WTC11 (cell line): ENCODE measurements at regions not wholly inside any gene's neighbourhood (a gene's known extent, or its start where the extent isn't known, plus 50 kb on each side); places are given as distances from the start of the nearest gene placed in this dataset.

Source experiments
- ATAC-seq: fragments of 200-7000 bp; cut with Tn5 transposase; 2 replicates; pipeline ENCODE4 v1.10.0; 2021; ENCODE audit warnings: mild to moderate bottlenecking, moderate library complexity
- CTCF ChIA-PET: fragments of 300-600 bp; sonication (Branson Sonifier 250); formaldehyde crosslinking; loops from one replicate; lab custom pipeline; 2021; ENCODE audit warnings: antibody characterized with exemption; lab: Charles Lee
- POLR2A ChIA-PET: fragments of 350-600 bp; sonication (Branson Sonifier 250); formaldehyde crosslinking; loops from one replicate; lab custom pipeline; 2021; ENCODE audit warnings: antibody characterized with exemption; lab: Charles Lee
- DNase-seq: peaks from one replicate; pipeline ENCODE4 v3.0.0; 2021; ENCODE audit warnings: low spot score
- H3K27ac Mint-ChIP-seq: 2 replicates; pipeline ENCODE4 v1.8.0; 2021; ENCODE audit warnings: mixed read lengths
- H3K27me3 Mint-ChIP-seq: 2 replicates; pipeline ENCODE4 v1.8.0; 2021; ENCODE audit warnings: low read depth, mild to moderate bottlenecking, moderate library complexity, mixed read lengths
- H3K36me3 Mint-ChIP-seq: 2 replicates; pipeline ENCODE4 v1.8.0; 2021; ENCODE audit warnings: mixed read lengths
- H3K4me1 Mint-ChIP-seq: 2 replicates; pipeline ENCODE4 v1.8.0; 2022; ENCODE audit warnings: mixed read lengths
- H3K4me3 Mint-ChIP-seq: 2 replicates; pipeline ENCODE4 v1.8.0; 2021; ENCODE audit warnings: mild to moderate bottlenecking, moderate library complexity, mixed read lengths
- H3K9me3 Mint-ChIP-seq: 2 replicates; pipeline ENCODE4 v1.8.0; 2021; ENCODE audit warnings: mixed read lengths
- CBFB ChIP-seq: sonication (generic); formaldehyde crosslinking; IDR thresholded peaks from 2 replicates; pipeline ENCODE4 v1.8.1; 2022; ENCODE audit warnings: mild to moderate bottlenecking, low read depth, missing genetic modification reagents
- ELF4 ChIP-seq: sonication (generic); formaldehyde crosslinking; IDR thresholded peaks from 2 replicates; pipeline ENCODE4 v1.8.1; 2022; ENCODE audit warnings: low read depth, mild to moderate bottlenecking, moderate library complexity, missing genetic modification reagents
- ESRRA ChIP-seq: sonication (generic); formaldehyde crosslinking; IDR thresholded peaks from 2 replicates; pipeline ENCODE4 v1.8.1; 2022; ENCODE audit warnings: mild to moderate bottlenecking, missing genetic modification reagents, borderline replicate concordance
- FOXJ3 ChIP-seq: sonication (generic); formaldehyde crosslinking; IDR thresholded peaks from 2 replicates; pipeline ENCODE4 v1.9.0; 2021; ENCODE audit warnings: missing genetic modification reagents, mild to moderate bottlenecking, borderline replicate concordance
- FOXK1 ChIP-seq: sonication (generic); formaldehyde crosslinking; IDR thresholded peaks from 2 replicates; pipeline ENCODE4 v1.8.0; 2022; ENCODE audit warnings: mild to moderate bottlenecking, moderate library complexity, missing genetic modification reagents
- KAT7 ChIP-seq: sonication (generic); formaldehyde crosslinking; IDR thresholded peaks from 2 replicates; pipeline ENCODE4 v1.8.1; 2023; ENCODE audit warnings: missing genetic modification reagents, mild to moderate bottlenecking, borderline replicate concordance
- NR1H2 ChIP-seq: sonication (generic); formaldehyde crosslinking; IDR thresholded peaks from 2 replicates; pipeline ENCODE4 v1.9.0; 2021; ENCODE audit warnings: mild to moderate bottlenecking, moderate library complexity, missing genetic modification reagents
- NR2C2 ChIP-seq: sonication (generic); formaldehyde crosslinking; IDR thresholded peaks from 2 replicates; pipeline ENCODE4 v1.8.0; 2022; ENCODE audit warnings: mild to moderate bottlenecking, missing genetic modification reagents
- NR3C1 ChIP-seq: sonication (generic); formaldehyde crosslinking; conservative IDR thresholded peaks from 2 replicates; pipeline ENCODE4 v1.8.1; 2023; ENCODE audit warnings: low read depth, mild to moderate bottlenecking, missing genetic modification reagents
- RELA ChIP-seq: sonication (generic); formaldehyde crosslinking; IDR thresholded peaks from 2 replicates; pipeline ENCODE4 v1.8.1; 2022; ENCODE audit warnings: missing genetic modification reagents, mild to moderate bottlenecking, borderline replicate concordance
- SMAD4 ChIP-seq: sonication (generic); formaldehyde crosslinking; IDR thresholded peaks from 2 replicates; pipeline ENCODE4 v1.8.0; 2022; ENCODE audit warnings: mild to moderate bottlenecking, missing genetic modification reagents
- SOX15 ChIP-seq: fragments of 250-450 bp; sonication (Bioruptor Pico); IDR thresholded peaks from 2 replicates; pipeline ENCODE4 v1.9.0; 2021; ENCODE audit warnings: mild to moderate bottlenecking
- SP1 ChIP-seq: sonication (generic); formaldehyde crosslinking; conservative IDR thresholded peaks from 2 replicates; pipeline ENCODE4 v1.8.1; 2022; ENCODE audit warnings: missing genetic modification reagents
- TEAD4 ChIP-seq: sonication (generic); formaldehyde crosslinking; IDR thresholded peaks from 2 replicates; pipeline ENCODE4 v1.8.0; 2022; ENCODE audit warnings: mild to moderate bottlenecking, missing genetic modification reagents
- ZNF219 ChIP-seq: sonication (generic); formaldehyde crosslinking; IDR thresholded peaks from 2 replicates; pipeline ENCODE4 v1.8.0; 2023; ENCODE audit warnings: missing genetic modification reagents, mild to moderate bottlenecking, borderline replicate concordance
- ZNF263 ChIP-seq: sonication (generic); formaldehyde crosslinking; IDR thresholded peaks from 2 replicates; pipeline ENCODE4 v1.8.1; 2022; ENCODE audit warnings: low read depth, mild to moderate bottlenecking, moderate library complexity, missing genetic modification reagents
- TF ChIP-seq, protein P1 (sequence below): sonication (generic); formaldehyde crosslinking; IDR thresholded peaks from 2 replicates; pipeline ENCODE4 v1.8.1; 2022; ENCODE audit warnings: mild to moderate bottlenecking, moderate library complexity, missing genetic modification reagents
- TF ChIP-seq, protein P2 (sequence below): fragments of 250-450 bp; sonication (Bioruptor Pico); IDR thresholded peaks from 2 replicates; pipeline ENCODE4 v1.9.0; 2021; ENCODE audit warnings: mild to moderate bottlenecking, borderline replicate concordance
- TF ChIP-seq, protein P3 (sequence below): sonication (generic); formaldehyde crosslinking; IDR thresholded peaks from 2 replicates; pipeline ENCODE4 v1.8.1; 2023; ENCODE audit warnings: mild to moderate bottlenecking, missing genetic modification reagents, moderate library complexity
- TF ChIP-seq, protein P4 (sequence below): sonication (generic); formaldehyde crosslinking; IDR thresholded peaks from 2 replicates; pipeline ENCODE4 v1.8.0; 2022; ENCODE audit warnings: mild to moderate bottlenecking, missing genetic modification reagents
- TF ChIP-seq, protein P5 (sequence below): sonication (generic); formaldehyde crosslinking; IDR thresholded peaks from 2 replicates; pipeline ENCODE4 v1.8.1; 2023; ENCODE audit warnings: mild to moderate bottlenecking, missing genetic modification reagents
- TF ChIP-seq, protein P6 (sequence below): fragments of 250-450 bp; sonication (Bioruptor Pico); IDR thresholded peaks from 2 replicates; pipeline ENCODE4 v1.9.0; 2021; ENCODE audit warnings: mild to moderate bottlenecking
- TF ChIP-seq, protein P7 (sequence below): sonication (generic); formaldehyde crosslinking; IDR thresholded peaks from 2 replicates; pipeline ENCODE4 v1.8.1; 2023; ENCODE audit warnings: mild to moderate bottlenecking, missing genetic modification reagents
- TF ChIP-seq, protein P8 (sequence below): sonication (generic); formaldehyde crosslinking; IDR thresholded peaks from 2 replicates; pipeline ENCODE4 v1.8.0; 2022; ENCODE audit warnings: mild to moderate bottlenecking, missing genetic modification reagents

DNA sequence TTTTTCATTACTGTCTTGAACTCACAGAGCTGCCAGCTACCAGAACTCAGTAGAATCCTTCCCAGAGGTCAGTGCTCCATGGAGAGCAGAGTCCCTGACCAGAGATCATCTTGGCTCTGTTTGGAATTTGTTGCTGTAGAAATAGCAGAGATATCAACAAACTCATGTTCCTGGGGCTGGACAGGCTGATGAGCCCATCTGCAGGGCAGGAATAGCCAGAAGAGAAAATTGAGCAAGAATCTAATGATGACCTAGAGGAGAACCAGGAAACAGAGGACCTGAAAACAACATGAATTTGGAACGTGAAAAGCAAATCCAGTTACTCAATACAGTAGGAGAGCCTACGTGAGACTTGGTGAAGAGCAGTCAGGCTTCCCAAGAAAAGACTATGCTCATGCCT, 437.8 kb downstream of the PLK2 start (continued):
- no peak for TF ChIP-seq TEAD4
- TF ChIP-seq, protein P1, sequence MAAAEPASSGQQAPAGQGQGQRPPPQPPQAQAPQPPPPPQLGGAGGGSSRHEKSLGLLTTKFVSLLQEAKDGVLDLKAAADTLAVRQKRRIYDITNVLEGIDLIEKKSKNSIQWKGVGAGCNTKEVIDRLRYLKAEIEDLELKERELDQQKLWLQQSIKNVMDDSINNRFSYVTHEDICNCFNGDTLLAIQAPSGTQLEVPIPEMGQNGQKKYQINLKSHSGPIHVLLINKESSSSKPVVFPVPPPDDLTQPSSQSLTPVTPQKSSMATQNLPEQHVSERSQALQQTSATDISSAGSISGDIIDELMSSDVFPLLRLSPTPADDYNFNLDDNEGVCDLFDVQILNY (CRISPR knock-in tag) = no peak
- TF ChIP-seq NR2C2 (CRISPR knock-in tag) = no peak
- TF ChIP-seq, protein P2, sequence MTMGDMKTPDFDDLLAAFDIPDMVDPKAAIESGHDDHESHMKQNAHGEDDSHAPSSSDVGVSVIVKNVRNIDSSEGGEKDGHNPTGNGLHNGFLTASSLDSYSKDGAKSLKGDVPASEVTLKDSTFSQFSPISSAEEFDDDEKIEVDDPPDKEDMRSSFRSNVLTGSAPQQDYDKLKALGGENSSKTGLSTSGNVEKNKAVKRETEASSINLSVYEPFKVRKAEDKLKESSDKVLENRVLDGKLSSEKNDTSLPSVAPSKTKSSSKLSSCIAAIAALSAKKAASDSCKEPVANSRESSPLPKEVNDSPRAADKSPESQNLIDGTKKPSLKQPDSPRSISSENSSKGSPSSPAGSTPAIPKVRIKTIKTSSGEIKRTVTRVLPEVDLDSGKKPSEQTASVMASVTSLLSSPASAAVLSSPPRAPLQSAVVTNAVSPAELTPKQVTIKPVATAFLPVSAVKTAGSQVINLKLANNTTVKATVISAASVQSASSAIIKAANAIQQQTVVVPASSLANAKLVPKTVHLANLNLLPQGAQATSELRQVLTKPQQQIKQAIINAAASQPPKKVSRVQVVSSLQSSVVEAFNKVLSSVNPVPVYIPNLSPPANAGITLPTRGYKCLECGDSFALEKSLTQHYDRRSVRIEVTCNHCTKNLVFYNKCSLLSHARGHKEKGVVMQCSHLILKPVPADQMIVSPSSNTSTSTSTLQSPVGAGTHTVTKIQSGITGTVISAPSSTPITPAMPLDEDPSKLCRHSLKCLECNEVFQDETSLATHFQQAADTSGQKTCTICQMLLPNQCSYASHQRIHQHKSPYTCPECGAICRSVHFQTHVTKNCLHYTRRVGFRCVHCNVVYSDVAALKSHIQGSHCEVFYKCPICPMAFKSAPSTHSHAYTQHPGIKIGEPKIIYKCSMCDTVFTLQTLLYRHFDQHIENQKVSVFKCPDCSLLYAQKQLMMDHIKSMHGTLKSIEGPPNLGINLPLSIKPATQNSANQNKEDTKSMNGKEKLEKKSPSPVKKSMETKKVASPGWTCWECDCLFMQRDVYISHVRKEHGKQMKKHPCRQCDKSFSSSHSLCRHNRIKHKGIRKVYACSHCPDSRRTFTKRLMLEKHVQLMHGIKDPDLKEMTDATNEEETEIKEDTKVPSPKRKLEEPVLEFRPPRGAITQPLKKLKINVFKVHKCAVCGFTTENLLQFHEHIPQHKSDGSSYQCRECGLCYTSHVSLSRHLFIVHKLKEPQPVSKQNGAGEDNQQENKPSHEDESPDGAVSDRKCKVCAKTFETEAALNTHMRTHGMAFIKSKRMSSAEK = no peak
- TF ChIP-seq, protein P3, sequence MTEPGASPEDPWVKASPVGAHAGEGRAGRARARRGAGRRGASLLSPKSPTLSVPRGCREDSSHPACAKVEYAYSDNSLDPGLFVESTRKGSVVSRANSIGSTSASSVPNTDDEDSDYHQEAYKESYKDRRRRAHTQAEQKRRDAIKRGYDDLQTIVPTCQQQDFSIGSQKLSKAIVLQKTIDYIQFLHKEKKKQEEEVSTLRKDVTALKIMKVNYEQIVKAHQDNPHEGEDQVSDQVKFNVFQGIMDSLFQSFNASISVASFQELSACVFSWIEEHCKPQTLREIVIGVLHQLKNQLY (CRISPR knock-in tag) = no peak
- TF ChIP-seq ZNF219 = no peak
- TF ChIP-seq, protein P4, sequence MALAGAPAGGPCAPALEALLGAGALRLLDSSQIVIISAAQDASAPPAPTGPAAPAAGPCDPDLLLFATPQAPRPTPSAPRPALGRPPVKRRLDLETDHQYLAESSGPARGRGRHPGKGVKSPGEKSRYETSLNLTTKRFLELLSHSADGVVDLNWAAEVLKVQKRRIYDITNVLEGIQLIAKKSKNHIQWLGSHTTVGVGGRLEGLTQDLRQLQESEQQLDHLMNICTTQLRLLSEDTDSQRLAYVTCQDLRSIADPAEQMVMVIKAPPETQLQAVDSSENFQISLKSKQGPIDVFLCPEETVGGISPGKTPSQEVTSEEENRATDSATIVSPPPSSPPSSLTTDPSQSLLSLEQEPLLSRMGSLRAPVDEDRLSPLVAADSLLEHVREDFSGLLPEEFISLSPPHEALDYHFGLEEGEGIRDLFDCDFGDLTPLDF = no peak
- no peak for TF ChIP-seq ESRRA (CRISPR knock-in tag)
- no peak for TF ChIP-seq SP1 (CRISPR knock-in tag)

DNA sequence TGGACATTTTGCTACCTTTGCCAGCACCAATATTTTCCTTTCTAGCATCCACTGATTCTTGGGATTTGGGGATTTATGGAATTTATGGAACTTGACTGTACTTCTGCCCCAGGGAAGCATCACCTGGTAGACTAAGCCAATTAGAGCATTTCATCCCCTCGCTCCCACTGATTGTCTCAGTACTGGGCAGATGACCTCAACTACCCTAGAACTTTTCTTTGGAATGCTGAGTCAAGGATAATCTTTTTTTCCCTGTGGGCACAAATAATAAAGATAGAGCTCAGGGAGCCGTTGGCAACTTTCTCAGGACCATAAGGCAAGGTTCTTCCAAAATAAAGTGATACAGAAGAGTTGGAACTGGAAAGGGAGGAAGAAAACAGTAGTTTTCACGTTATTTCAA, 438.4 kb downstream of the PLK2 start:
- Mint-ChIP-seq H3K27me3 (no peaks in the 10 kb centered on the region), H3K9me3 (no peaks in the 10 kb centered on the region), H3K4me3 (no peak overlapping the region), H3K36me3 (no peaks in the 10 kb centered on the region), H3K27ac (no peak overlapping the region), H3K4me1 (0 out of 2 replicates have a peak, but pooled peaks cover 1% of the 10 kb centered on the region)
- ChIA-PET CTCF (no interaction called here), POLR2A (no interaction called here)
- no peak for ATAC-seq
- TF ChIP-seq RELA (CRISPR knock-in tag) = no peak
- TF ChIP-seq, protein P5, sequence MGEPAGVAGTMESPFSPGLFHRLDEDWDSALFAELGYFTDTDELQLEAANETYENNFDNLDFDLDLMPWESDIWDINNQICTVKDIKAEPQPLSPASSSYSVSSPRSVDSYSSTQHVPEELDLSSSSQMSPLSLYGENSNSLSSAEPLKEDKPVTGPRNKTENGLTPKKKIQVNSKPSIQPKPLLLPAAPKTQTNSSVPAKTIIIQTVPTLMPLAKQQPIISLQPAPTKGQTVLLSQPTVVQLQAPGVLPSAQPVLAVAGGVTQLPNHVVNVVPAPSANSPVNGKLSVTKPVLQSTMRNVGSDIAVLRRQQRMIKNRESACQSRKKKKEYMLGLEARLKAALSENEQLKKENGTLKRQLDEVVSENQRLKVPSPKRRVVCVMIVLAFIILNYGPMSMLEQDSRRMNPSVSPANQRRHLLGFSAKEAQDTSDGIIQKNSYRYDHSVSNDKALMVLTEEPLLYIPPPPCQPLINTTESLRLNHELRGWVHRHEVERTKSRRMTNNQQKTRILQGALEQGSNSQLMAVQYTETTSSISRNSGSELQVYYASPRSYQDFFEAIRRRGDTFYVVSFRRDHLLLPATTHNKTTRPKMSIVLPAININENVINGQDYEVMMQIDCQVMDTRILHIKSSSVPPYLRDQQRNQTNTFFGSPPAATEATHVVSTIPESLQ (CRISPR knock-in tag) = no peak
- no peak for TF ChIP-seq SOX15
- TF ChIP-seq KAT7 = no peak
- no peak for TF ChIP-seq NR3C1 (CRISPR knock-in tag)
- TF ChIP-seq, protein P6, sequence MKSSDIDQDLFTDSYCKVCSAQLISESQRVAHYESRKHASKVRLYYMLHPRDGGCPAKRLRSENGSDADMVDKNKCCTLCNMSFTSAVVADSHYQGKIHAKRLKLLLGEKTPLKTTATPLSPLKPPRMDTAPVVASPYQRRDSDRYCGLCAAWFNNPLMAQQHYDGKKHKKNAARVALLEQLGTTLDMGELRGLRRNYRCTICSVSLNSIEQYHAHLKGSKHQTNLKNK (CRISPR knock-in tag) = no peak
- DNase-seq = no peak

DNA sequence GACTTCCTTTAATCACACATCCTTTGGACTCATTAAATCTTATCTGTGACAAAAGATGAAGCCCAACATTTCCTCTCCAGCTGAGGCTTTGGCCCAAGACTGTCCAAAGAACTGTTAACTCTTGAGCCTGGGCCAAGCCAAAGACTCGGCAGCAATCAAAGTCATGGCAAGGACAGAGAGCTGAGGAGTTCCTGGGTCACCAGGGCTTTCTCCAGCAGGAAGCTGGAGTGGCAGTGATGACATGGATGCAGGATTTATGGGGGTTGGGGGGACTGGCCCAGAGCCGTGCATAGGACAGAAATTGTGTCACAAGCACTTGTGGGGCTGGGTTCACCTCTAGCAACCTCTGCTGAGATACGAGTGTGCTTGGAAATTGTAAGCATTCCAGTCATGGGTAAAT, 440.3 kb downstream of the PLK2 start:
- Mint-ChIP-seq H3K36me3 (no peaks in the 10 kb centered on the region), H3K27me3 (no peaks in the 10 kb centered on the region), H3K4me3 (no peak overlapping the region), H3K4me1 (0 out of 2 replicates have a peak, but pooled peaks cover 2% of the 10 kb centered on the region), H3K9me3 (no peaks in the 10 kb centered on the region), H3K27ac (no peak overlapping the region)
- no peak for DNase-seq
- no peak for ATAC-seq
- ChIA-PET CTCF (no interaction called here), POLR2A (no interaction called here)
- TF ChIP-seq, protein P7, sequence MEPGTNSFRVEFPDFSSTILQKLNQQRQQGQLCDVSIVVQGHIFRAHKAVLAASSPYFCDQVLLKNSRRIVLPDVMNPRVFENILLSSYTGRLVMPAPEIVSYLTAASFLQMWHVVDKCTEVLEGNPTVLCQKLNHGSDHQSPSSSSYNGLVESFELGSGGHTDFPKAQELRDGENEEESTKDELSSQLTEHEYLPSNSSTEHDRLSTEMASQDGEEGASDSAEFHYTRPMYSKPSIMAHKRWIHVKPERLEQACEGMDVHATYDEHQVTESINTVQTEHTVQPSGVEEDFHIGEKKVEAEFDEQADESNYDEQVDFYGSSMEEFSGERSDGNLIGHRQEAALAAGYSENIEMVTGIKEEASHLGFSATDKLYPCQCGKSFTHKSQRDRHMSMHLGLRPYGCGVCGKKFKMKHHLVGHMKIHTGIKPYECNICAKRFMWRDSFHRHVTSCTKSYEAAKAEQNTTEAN (CRISPR knock-in tag) = no peak
- TF ChIP-seq SMAD4 (CRISPR knock-in tag) = no peak
- no peak for TF ChIP-seq TEAD4
- no peak for TF ChIP-seq ELF4 (CRISPR knock-in tag)
- no peak for TF ChIP-seq FOXJ3 (CRISPR knock-in tag)
- TF ChIP-seq, protein P8, sequence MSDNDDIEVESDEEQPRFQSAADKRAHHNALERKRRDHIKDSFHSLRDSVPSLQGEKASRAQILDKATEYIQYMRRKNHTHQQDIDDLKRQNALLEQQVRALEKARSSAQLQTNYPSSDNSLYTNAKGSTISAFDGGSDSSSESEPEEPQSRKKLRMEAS (CRISPR knock-in tag) = no peak
- TF ChIP-seq CBFB (CRISPR knock-in tag) = no peak
- no peak for TF ChIP-seq ZNF263 (CRISPR knock-in tag)
- no peak for TF ChIP-seq FOXK1
- no peak for TF ChIP-seq NR1H2 (CRISPR knock-in tag)
- TF ChIP-seq, protein P3 (CRISPR knock-in tag) = no peak
